NCI-H1436 (cell line): ENCODE measurements at regions not wholly inside any gene's neighbourhood (a gene's known extent, or its start where the extent isn't known, plus 50 kb on each side); places are given as distances from the start of the nearest gene placed in this dataset.
"Not testable (repeated sequence)": the region's sequence is repeated elsewhere in the genome, so short reads cannot be mapped to it uniquely, and the experiment has no call there.

Source experiments
- DNase-seq: peaks from one replicate; lab custom pipeline; 2025; lab: John Stamatoyannopoulos, UW

DNA sequence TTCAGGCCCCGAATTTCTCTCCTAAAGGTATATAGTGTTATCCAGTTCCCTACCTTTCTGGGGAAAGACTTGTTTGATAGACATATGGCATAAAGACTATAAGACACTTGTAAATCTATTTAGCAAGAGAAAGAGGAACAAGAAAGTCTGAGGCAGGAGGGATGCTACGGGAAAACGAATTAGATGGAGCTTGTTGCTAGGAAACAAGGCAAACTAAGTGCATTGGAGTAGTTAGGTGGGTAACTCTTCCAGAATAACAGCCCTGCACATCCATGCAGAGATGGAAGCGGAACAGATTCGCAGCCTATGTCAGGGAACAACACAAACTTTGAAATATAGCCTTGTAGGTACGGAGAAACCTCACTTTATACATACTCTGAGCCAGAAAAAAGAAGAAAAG lies 810.3 kb upstream of the CRIM1 start:
- no peak for DNase-seq

DNA sequence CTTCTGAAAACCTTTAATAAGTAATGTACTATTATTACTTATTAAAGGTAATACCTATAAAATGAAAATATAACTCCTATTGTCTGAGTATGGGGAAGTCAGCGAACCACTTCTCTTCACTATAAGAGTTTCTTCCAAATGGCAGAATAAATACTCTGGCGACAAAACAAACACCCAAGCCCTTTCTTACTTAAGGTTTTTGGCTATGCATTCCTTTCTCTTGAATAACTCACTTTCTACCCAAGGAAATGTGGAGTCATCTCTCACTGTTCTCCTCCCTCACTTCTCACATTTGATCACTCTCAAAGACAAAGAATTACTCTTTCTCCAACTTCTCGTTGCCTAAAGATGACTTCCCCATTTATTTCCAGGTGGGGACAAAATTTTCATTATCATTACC lies 816.8 kb upstream of the CRIM1 start:
- no peak for DNase-seq

DNA sequence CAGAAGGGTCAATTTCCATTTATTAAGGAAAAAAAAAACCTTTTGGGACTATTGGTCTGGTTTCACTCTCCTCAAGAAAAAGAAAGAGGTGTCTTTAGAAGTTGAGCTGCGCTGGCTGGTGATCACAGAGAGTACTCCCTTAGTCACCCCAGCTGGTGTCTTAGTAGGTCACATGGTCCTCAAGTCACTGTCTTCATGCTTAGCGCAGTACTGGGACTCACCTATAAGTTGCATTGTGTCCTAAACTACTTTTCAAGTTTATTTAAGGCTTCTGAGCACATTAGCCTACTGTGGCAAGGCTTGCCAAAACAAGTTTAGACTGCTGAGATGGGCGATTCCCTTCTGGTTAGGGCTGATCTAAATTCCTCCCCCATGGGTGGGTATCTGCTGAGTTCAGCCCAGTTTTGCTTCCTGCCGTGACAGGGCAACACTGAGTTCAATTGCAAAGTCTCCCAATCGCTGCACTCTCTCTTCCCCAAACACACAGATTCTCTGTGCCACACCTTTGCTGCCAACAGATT lies 824.9 kb upstream of the CRIM1 start:
- no peak for DNase-seq

DNA sequence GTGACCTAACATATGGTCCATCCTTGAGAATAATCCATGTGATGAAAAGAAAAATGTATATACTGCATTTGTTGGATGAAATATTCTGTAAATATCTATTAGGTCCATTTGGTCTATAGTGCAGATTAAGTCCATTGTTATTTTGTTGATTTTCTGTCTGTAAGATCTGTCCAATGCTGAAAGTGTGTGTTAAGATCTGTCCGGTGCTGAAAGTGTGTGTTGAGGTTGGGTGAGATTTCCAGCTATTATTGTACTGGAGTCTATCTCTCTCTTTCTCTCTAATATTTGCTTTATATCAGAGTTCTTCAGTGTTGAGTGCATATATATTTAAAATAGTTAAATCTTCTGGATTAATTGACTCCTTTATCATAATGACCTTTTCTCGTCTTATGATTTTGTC lies 828.8 kb upstream of the CRIM1 start:
- no peak for DNase-seq

DNA sequence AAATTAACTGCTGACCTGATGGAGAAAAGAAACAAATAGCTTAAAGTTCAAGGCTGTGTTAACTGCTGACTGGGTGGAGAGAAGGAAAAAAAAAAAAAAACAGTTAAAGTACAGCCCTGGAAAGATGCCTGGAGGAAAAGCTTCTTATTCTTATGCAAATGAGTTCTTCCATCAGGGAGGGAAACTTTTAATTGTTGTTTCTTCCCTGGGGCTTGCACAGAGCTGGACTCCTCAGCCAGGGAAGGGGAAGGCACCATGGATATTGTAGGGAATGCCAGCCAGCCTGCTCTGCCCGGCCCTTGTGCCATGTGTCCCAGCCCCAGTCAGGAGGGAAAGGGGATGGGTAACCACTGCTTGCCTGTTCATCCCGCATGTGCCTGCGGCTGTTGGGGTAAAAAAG lies 833.1 kb upstream of the CRIM1 start:
- DNase-seq: no peak

DNA sequence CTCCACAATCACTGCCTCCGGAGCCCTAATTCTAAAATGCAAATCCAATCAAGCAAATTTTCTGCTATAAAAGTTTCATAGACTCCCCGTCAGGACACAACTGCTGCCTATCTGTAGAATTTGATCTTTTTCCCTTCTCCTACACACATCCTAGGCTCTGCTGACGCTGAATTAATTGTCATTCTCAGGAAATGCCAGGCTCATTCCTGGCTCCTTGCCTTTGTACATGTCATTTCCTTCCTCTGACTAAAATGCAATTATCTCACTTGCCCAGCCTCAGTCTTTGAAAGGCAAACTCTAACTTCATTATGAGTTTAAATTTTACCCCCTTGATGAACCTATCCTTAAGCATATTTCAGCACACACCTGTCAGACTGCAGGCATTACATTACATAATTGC lies 844.9 kb upstream of the CRIM1 start:
- DNase-seq: no peak

DNA sequence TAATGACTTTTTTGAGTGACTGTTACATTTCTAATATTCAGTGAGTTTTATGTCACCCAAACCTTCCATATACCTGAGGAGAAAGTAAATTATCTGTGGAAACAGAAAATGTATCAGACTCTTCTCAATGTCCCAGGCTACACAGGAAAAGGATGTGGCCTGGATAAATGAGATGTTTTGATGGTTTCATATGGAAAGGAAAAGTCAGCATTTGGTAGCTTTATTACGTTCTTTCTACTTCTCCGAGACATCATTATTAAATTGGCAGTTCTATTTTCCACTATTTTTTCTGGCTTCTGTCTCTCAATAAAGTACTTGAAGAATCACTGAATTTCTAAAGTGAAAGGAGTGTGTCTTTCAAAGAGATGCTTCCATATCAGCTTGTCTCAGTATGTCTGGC lies 847.0 kb upstream of the CRIM1 start:
- no peak for DNase-seq

DNA sequence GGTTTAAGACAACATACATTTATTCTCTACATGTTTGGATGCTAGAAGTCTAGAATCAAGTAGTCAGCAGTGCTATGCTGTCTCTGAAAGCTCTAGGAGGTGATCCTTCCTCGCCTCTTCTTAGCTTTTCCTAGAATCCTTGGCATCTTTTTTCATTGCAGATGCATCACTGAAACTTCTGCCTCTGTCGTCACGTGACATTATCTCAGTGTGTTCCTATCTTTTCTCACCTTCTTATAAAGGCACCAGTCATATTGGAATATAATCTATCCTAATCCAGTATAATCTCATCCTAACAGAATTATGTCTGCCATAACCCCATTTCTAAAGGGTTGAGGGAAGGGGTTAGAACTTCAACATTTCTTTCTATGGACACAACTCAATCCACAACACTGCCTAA lies 851.2 kb upstream of the CRIM1 start:
- DNase-seq: no peak

DNA sequence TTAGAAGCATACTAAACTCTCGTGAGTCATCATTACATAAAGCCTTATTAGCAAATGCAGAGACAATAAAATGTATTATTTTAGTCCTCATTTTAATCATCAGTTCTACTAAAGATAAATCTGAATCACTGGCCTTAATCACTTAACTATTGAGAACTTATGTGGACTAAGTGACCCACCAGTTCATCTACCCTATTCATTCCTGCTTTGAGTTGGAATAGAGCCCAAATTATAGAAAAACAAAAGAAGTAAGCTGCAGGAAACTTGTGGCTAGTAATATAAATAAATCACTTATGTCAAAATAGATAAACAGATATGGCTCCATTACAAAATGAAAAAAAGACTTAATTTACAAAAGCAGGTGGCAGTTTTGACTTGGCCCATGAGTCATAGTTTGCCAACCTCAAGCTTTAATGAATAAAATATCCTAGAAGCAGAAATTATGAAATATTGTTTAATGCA lies 851.8 kb upstream of the CRIM1 start:
- DNase-seq: no peak

DNA sequence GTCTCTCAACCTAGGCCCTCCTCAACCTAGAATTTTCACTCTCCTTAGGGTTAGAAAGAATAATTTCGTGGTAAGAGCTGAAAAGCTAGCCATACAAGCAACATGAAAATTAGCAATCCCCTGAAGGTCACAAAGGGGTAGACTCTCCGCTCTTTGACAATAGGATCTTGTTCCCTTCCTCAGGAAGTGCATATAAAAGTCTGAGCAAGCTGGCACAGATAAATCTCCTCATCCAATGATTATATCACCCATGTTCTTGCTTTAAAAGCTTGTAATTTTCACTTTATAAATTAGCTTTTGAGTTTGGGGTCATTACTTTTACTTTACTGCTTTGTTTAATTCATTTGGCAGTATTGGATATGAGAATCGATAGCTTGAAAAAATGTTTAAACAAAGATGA lies 852.3 kb upstream of the CRIM1 start:
- no peak for DNase-seq

DNA sequence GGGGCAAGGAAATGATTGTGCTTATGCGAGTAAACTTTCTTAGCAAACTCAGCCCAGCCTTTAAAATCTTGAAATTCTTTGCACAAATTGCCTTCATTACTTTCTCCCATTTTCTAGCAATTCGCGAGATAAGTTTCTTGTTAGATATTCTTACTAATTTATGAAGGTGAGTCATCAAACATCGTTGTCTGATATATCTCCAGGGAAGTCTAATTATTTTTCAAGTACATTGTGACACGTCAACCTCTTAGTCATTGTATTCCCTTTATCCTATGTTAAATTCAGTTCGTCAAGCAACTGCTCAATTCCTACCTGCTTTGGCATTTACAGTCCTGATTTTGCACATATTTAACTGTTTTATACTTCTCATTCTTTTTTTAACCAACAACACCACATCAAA lies 854.5 kb upstream of the CRIM1 start:
- DNase-seq: no peak

DNA sequence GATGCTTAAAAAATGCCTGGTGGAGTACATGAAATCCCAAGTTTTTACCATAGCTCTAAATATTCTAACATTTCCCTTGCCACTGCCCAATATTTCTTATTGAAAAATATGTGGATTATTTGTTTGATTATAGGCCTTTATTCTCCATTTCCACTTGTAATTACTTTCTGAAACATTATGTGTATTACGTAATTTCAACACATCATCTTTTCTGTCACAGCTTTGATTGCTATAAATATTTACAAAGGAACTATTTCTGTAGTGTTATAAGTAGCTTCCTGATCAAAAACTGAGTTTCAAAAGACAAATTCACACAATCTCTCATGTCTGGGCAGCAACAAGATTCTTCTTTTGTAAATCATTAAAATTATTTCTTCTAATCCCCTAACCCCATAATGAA lies 859.6 kb upstream of the CRIM1 start:
- DNase-seq: no peak

DNA sequence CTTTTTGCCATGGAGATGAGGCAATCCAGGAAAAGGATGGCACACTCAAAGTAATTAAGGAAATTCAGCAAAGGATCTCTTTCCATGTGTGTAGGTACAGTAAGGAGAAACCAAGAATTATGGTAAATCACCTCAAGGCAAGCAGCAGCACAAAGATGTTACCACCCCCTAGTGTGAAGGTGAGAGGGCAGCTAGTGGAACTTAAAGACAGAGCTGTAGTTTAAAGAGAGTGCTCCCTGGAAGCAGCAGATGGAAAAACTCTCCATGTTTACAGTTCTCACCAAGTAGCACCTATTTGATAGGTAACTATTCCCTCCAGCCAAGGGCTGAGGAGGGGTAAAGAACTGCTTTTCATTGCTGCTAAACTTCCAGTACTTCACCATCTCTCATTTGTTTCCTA lies 860.4 kb upstream of the CRIM1 start:
- DNase-seq: no peak

DNA sequence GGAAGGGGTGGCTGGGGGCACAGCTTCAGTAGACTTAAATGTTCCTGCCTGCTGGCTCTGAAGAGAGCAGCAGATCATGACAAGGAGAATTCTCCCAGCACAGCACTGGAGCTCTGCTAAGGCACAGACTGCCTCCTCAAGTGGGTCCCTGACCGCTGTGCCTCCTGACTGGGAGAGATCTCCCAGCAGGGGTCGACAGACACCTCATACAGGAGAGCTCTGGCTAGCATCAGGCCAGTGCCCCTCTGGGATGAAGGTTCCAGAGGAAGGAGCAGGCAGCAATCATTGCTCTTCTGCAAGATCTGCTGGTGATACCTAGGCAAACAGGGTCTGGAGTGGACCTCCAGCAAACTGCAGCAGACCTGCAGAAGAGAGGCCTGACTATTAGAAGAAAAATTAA lies 877.5 kb upstream of the CRIM1 start:
- DNase-seq: not testable (repeated sequence)

DNA sequence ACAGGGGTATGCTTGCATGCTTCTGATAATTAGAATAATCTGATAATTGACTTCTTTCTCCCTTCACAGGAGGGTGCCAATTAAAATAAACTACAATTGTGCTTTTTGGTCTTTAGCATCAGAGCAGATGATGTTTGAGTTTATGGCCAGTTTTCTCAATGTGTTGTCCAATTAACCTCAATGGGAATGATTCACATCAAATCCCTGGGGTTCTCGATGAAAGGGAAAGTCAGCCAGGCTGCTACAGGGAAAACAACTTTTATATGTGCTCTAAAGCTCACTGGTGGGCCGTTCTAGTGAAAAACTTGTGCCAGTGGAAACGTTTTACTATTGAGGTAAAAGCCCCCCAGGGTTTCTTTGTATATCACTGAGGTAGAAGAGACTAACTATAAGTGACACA lies 887.3 kb upstream of the CRIM1 start:
- no peak for DNase-seq

DNA sequence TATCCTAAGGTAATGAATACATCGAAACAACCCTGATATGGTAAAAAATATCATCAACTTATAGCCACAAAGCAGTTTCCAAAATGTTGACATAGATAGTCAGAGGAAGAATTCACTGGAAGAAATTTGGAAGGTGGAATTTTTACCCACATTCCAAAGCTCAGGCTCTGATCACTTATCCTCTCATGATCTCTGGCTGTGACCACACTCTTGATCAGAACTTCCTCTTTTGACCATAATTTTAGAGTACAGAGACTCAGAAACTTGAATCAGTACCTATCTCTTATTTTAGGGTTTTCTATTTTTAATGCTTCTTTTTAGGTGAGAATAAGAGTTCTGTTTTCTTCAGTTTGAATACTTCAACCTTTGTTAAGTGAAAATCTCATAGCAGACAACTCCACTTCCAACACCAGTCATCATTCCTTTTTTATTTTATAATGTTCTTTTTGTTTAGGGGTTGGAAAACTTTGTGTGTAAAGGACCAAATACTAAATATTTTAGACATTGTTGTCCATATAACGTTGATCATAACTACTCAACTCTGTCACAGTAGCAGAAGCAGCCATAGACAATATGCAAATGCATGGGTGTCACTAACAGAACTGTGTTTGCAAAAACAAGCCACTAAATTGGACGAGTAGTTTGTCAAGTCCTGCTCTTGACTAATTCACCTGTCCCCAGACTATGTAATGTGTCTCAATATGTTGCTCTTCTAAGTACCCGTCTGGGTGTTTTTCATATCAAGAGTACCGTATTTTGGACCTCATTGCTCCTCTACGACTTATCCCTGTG lies 891.6 kb upstream of the CRIM1 start:
- DNase-seq: no peak

DNA sequence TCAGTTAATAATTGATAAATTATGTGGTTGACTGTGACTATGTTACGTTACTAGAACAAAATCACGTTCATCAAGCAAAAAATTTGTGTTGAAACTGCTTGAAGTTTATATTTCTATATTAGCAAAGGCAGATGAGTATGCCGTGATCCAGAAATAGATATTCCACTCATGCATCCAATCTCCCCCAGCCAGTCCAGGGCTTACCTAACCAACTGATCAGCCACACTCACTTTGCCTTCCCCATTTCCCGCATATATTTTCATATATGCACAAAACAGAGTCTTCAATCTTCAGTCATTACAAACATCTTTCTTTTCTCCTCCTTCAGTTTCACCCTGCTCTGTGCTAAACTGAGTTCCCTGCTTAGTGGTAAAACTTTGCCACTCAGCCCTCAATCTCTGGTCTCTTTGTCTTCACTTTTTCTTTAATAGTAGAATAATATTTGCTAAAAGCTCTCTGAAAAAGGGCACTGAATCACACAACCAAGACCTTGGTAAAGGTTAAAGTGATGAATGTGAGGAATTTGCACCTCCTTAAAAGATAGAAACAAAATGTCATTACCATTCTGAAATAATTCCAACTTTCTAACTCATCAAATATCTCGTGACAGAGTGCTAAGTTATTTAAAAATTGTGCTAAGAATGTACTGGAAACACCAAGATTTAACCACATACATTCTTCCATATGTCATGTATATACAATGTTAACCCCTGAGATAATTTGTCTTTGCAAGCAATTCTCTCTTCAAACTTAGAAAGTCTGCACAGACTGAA lies 893.2 kb upstream of the CRIM1 start:
- no peak for DNase-seq

DNA sequence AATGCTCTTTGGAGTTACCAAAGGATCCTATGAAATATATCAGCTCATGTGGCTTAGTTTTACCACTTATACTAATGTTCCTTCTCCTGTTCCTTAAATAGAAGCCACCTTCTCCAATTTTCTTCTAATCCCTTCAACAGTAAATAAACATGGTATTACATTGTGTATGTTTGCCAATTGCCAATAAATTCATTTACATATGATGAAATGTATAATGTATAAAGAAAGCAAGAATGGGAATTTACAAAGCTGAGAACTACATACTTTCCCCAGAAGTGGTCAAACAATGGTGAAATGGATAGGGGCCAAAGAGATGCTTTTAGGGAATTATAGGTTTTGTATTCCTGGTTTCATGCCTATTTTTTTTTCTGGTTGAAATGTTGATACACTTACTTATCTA lies 894.2 kb upstream of the CRIM1 start:
- no peak for DNase-seq

DNA sequence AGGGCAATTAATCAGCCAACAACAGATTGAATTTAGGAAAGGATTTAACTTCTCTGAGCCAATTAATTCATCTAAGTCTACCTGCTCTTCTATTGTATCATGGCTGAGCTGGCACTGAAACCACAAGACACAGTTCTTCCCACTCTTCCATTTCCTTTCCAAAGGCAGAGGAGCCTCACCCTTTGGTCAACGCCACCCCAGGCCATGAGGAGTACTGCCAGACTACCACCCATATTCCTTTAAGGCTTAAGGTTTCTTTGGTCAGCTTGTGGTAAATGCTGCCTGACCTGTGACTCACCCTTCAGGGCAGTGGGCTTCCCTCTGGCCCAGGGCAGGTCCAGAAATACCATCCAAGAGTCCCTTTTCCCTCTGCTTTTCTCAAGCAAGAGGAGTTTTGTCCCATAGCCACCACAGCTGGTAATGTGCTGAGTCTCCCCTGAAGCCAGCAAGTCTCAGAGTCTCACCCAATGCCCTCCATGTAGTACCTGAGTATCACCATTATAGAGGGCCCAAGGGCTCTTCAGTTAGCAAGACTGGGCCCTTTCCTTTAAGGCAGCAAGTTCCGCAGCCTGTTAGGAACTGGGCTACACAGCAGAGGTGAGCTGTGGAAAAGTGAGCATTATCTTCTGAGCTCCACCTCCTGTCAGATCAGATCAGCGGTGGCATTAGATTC lies 900.5 kb upstream of the CRIM1 start:
- no peak for DNase-seq

DNA sequence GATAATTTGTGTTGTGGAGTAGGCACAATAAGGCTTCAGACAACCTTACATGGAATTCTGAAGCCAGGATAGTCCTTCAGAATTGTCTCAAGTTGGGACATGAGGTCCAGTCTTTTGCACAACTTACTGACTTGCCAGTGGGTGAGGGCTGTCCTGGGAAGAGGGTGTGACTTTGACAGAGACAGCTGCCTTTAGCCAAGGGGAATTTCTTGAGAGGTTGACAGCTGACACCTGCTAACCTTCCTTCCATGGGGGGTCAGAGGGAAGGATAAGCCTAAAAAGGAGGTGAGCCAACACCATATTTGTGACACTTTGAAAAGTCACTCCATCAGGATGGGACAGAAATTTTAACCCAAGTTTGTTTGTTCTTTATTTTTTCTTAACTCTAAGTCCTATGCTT lies 907.8 kb upstream of the CRIM1 start:
- no peak for DNase-seq

DNA sequence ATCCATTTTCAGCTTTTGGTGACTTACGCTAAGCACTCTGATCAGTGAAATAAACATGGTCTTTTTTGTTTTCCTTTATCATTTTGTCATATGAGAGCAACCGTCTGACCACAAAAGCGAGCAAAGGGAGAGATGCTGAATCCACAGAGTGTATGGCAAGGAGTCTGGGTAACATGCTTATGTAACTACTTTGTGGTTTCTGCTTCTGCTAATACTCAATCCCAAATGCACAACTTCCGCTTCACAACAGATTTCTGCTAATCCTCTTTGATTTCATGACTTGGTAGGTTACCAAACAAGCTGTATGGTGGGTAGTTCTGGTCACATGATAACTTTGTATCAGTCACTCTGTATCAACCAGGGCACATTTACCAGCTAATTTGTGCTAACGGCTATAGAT lies 908.4 kb upstream of the CRIM1 start:
- DNase-seq: no peak

DNA sequence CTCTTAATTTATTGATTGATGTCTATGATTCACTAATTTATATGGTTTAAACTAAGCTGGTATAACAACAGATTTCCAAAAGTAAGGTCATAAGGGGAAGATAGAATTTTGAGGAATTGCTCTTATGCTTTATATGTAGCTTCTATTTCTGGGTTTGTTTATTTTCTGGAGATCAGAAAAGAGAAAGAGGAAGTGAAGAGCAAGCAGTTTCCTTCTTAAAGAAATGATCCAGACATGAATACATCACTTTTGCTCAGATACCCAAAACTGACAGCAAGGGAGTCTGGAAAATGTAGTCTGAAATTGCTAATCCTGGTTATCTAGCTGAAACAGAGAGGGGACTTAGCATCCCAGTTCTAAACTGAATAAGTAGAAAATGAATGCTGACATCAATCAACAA lies 912.5 kb upstream of the CRIM1 start:
- no peak for DNase-seq

DNA sequence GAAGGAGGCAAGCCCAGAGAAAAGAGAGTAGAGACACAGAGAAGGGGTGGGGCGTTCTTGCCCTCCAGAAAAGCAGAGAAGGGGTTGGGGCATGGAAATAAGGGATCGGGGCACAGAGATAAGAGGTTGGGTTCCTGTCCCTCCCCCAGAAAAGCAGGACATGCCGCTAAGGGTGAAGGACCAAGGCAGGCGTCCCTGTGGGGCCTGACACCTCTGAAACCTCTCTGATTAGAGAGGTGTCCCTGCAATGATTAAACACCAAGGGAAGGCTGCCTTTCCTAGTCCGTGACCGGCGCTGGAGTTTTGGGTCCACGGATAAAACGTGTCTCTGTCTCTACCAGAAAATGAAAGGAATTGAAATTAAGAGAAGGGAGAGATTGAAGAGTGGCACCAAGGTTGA lies 914.0 kb upstream of the CRIM1 start:
- not testable (repeated sequence) for DNase-seq
